Stimulated activated CD4-positive, alpha-beta T cell treated with anti-CD3 and anti-CD28 coated beads, Interleukin-2, amount 100 ng/mL, for 4 hours (primary cell): ENCODE measurements at regions not wholly inside any gene's neighbourhood (a gene's known extent, or its start where the extent isn't known, plus 50 kb on each side); places are given as distances from the start of the nearest gene placed in this dataset.
"Not testable (repeated sequence)": the region's sequence is repeated elsewhere in the genome, so short reads cannot be mapped to it uniquely, and the experiment has no call there.

Experiments used
- DNase-seq: peaks from one replicate; pipeline ENCODE4 v3.0.0-alpha.2; 2020; ENCODE audit warnings: low read depth

- DNase-seq, result no peak
Observed at GRCh38 chr6:103167345-103168071, 1692.2 kb downstream of the HACE1 start.

- no peak for DNase-seq
Observed at GRCh38 chr6:103154779-103155572, 1704.7 kb downstream of the HACE1 start.

GRCh38 chr6:103153016-103153415 is 1706.7 kb downstream of the HACE1 start:
- DNase-seq, result no peak

GRCh38 chr6:103142902-103143301 is 1716.8 kb downstream of the HACE1 start:
- no peak for DNase-seq

- no peak for DNase-seq
Observed at GRCh38 chr6:103140308-103141027, 1719.3 kb downstream of the HACE1 start.

- no peak for DNase-seq
Observed at GRCh38 chr6:103139377-103139776, 1720.3 kb downstream of the HACE1 start.

- no peak for DNase-seq
Observed at GRCh38 chr6:103124471-103124870, 1731.0 kb downstream of the GRIK2 start.

GRCh38 chr6:103122766-103123601 is 1729.5 kb downstream of the GRIK2 start:
- no peak for DNase-seq

GRCh38 chr6:103119056-103119455 is 1725.5 kb downstream of the GRIK2 start:
- DNase-seq, result no peak

- no peak for DNase-seq
Observed at GRCh38 chr6:103114582-103114981, 1721.1 kb downstream of the GRIK2 start.

GRCh38 chr6:103113416-103113815 is 1719.9 kb downstream of the GRIK2 start:
- DNase-seq, result no peak

- DNase-seq, result no peak
Observed at GRCh38 chr6:103107985-103108384, 1714.5 kb downstream of the GRIK2 start.

GRCh38 chr6:103105686-103106085 is 1712.2 kb downstream of the GRIK2 start:
- DNase-seq, result no peak

GRCh38 chr6:103101267-103101666 is 1707.8 kb downstream of the GRIK2 start:
- DNase-seq, result no peak

GRCh38 chr6:103092414-103092813 is 1698.9 kb downstream of the GRIK2 start:
- DNase-seq, result not testable (repeated sequence)

GRCh38 chr6:103085801-103086200 is 1692.3 kb downstream of the GRIK2 start:
- DNase-seq, result no peak

GRCh38 chr6:103081876-103082630 is 1688.5 kb downstream of the GRIK2 start:
- no peak for DNase-seq

GRCh38 chr6:103081126-103081525 is 1687.6 kb downstream of the GRIK2 start:
- no peak for DNase-seq

- DNase-seq, result no peak
Observed at GRCh38 chr6:103080497-103080896, 1687.0 kb downstream of the GRIK2 start.

GRCh38 chr6:103079867-103080266 is 1686.4 kb downstream of the GRIK2 start:
- no peak for DNase-seq

- DNase-seq, result no peak
Observed at GRCh38 chr6:103062136-103062535, 1668.6 kb downstream of the GRIK2 start.
